GM12878 (cell line): ENCODE measurements at regions not wholly inside any gene's neighbourhood (a gene's known extent, or its start where the extent isn't known, plus 50 kb on each side); places are given as distances from the start of the nearest gene placed in this dataset.

Experiments
- ATAC-seq: fragments of 200-7000 bp; cut with Tn5 transposase; 3 replicates; pipeline ENCODE4 v1.9.1; 2020; ENCODE audit warnings: mild to moderate bottlenecking, moderate library complexity
- BruUV-seq: library from RNA; stranded (reverse); fragments of 400-500 nt; replicated peaks from 2 replicates; lab custom pipeline; 2021; lab: Mats Ljungman, UMichigan
- CTCF ChIA-PET: fragments of 300-600 bp; sonication (Branson Sonifier 250); formaldehyde crosslinking; extraction: SDS; loops from one replicate; lab custom pipeline; 2021; ENCODE audit warnings: inconsistent platforms; lab: Yijun Ruan, JAX
- POLR2A ChIA-PET: fragments of 350-600 bp; formaldehyde crosslinking; extraction: SDS; loops from one replicate; lab custom pipeline; 2021; ENCODE audit warnings: inconsistent platforms; lab: Charles Lee
- RAD21 ChIA-PET: fragments of 300-600 bp; sonication (Branson Sonifier 250); formaldehyde crosslinking; loops from one replicate; lab custom pipeline; 2023; ENCODE audit warnings: antibody characterized with exemption; ENCODE audit not compliant: unreplicated experiment; lab: Charles Lee
- SMC1A ChIA-PET: fragments of 300-600 bp; sonication (Branson Sonifier 250); formaldehyde crosslinking; loops from one replicate; lab custom pipeline; 2023; ENCODE audit not compliant: unreplicated experiment, uncharacterized antibody; lab: Charles Lee
- DNase-seq: peaks from one replicate; pipeline ENCODE4 v3.0.0-alpha.2; 2011; ENCODE audit warnings: low read depth, low spot score
- FAIRE-seq: peaks from 3 replicates; lab custom pipeline; 2011; peaks lifted over from hg19 to GRCh38; lab: Jason Lieb, UNC
- H2AFZ ChIP-seq: 2 replicates; pipeline ENCODE4 v1.6.0; 2011; ENCODE audit warnings: low read depth, low read length, control low read depth; ENCODE audit not compliant: control insufficient read depth
- H3K27ac ChIP-seq: 2 replicates; pipeline ENCODE4 v1.5.1; 2011; ENCODE audit warnings: control low read depth; ENCODE audit not compliant: control insufficient read depth, insufficient read depth
- H3K27me3 ChIP-seq, 2 experiments: replicated peaks in 1 of 2; 2 replicates each; pipeline versions ENCODE4 v1.6.0 to v1.6.1; 2011; ENCODE audit warnings: low read length in 1 of 2; ENCODE audit not compliant: control insufficient read depth in 2 of 2, insufficient read depth in 2 of 2
- H3K36me3 ChIP-seq, 2 experiments: 2 replicates each; pipeline ENCODE4 v1.5.1; 2011; ENCODE audit warnings: low read length in 1 of 2; ENCODE audit not compliant: control insufficient read depth in 2 of 2, insufficient read depth in 2 of 2
- H3K4me1 ChIP-seq: 2 replicates; pipeline ENCODE4 v1.6.1; 2011; ENCODE audit warnings: mild to moderate bottlenecking, low read length, moderate library complexity, mixed read lengths; ENCODE audit not compliant: control insufficient read depth, insufficient read depth
- H3K4me2 ChIP-seq: 2 replicates; pipeline ENCODE4 v1.6.0; 2011; ENCODE audit warnings: control low read depth; ENCODE audit not compliant: control insufficient read depth, insufficient read depth
- H3K4me3 ChIP-seq: fragments of 200-600 bp; sonication (generic); 2 replicates; pipeline ENCODE4 v1.5.1; 2016
- H3K79me2 ChIP-seq: 2 replicates; pipeline ENCODE4 v1.6.0; 2011; ENCODE audit warnings: low read length; ENCODE audit not compliant: control insufficient read depth, insufficient read depth
- H3K9ac ChIP-seq: 2 replicates; pipeline ENCODE4 v1.8.0; 2011; ENCODE audit warnings: low read length, control low read depth, mixed read lengths; ENCODE audit not compliant: control insufficient read depth, insufficient read depth
- H3K9me3 ChIP-seq: replicated peaks from 3 replicates; pipeline ENCODE4 v1.5.1; 2011; ENCODE audit warnings: mild to moderate bottlenecking, low read length; ENCODE audit not compliant: control insufficient read depth, insufficient read depth
- H4K20me1 ChIP-seq: 2 replicates; pipeline ENCODE4 v1.6.0; 2011; ENCODE audit not compliant: control insufficient read depth, insufficient read depth
- CBFB ChIP-seq: IDR thresholded peaks from 2 replicates; pipeline ENCODE4 v1.6.1; 2016; ENCODE audit warnings: antibody characterized with exemption, low read depth
- CBX3 ChIP-seq: fragments of 200-600 bp; sonication (generic); IDR thresholded peaks from 2 replicates; pipeline ENCODE4 v1.6.1; 2016; ENCODE audit warnings: low read depth, borderline replicate concordance
- CEBPZ ChIP-seq: fragments of 150-350 bp; IDR thresholded peaks from 2 replicates; pipeline ENCODE4 v1.6.1; 2016; ENCODE audit warnings: low read depth, low read length
- RAD21 ChIP-seq: IDR thresholded peaks from 2 replicates; pipeline ENCODE4 v1.6.1; 2011; ENCODE audit warnings: mild to moderate bottlenecking, low read depth, low read length, moderate library complexity; ENCODE audit not compliant: insufficient read depth
- SMC3 ChIP-seq: IDR thresholded peaks from 2 replicates; pipeline ENCODE4 v1.6.1; 2011; ENCODE audit warnings: low read length, improper control_type of control experiment, borderline replicate concordance
- STAT3 ChIP-seq: IDR thresholded peaks from 2 replicates; pipeline ENCODE4 v1.6.1; 2011; ENCODE audit warnings: low read depth, low read length, improper control_type of control experiment
- ZBTB11 ChIP-seq: fragments of 450-650 bp; formaldehyde crosslinking; IDR thresholded peaks from 2 replicates; pipeline ENCODE4 v1.5.0; 2022; ENCODE audit warnings: mild to moderate bottlenecking, missing genetic modification characterization
- WGBS: methylation state at CpG from one replicate; pipeline ENCODE4 v1.1.6; 2016; ENCODE audit warnings: low lambda C conversion rate; ENCODE audit not compliant: insufficient replicate concordance, insufficient coverage; ENCODE audit errors: missing lambda C conversion rate; 5-methylcytosine and 5-hydroxymethylcytosine counted together
- in situ Hi-C: fragments of 300-500 bp; cut with MboI; formaldehyde crosslinking; loops from 9 replicates; pipeline ENCODE4 v1.14.3; 2018; ENCODE audit warnings: mixed read lengths
- intact Hi-C: fragments of 100-400 bp; cut with micrococcal nuclease; formaldehyde crosslinking; loops from one replicate; pipeline ENCODE4 v1.14.2; 2022; ENCODE audit not compliant: unreplicated experiment
- TF ChIP-seq, protein P1 (sequence below): fragments of 450-650 bp; formaldehyde crosslinking; IDR thresholded peaks from 2 replicates; pipeline ENCODE4 v1.4.0; 2022; ENCODE audit warnings: mild to moderate bottlenecking, moderate library complexity

DNA sequence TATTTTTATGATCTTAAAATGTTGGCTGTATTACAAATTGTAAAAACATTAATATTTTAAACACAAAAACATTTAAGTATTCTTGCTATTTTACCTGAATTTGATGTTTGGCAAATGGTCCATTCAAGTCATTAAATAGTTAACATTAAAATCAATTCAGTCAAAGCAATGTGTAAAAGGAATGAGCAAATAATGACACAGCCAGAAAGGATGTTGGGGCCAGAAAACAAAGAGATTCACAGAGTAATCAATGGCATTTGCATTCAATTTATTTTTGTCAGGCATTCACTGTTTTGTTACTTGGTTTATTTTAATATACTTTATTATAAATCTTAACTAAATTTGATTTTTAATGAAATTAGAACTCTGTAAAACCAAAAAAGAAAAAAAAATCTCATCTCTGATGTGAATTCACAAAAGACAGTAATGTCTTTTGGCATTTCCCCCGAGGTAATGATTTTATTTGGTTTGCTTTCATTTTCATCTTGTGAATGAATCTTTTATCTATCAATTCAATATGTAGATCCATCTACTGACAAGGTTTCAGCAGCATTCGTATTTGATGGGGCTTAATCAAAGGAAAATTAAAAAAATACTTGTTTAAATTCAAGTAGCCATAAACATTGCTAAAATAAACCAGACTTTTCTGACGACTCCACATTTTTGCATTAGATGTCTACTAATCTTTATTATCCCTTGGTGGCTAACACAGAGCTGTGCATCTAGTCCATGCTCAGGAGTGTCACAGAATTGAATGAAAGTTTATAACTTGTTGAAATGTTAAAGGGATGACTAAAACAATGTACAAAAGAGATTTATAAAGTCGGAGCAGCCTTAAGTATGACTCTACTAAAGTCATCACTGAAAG is 866.7 kb upstream of the GJE1 start:
- BruUV-seq: no TSS peak
- Histone ChIP-seq H3K4me3 (0 out of 2 replicates have a peak overlapping the region, but pooled peaks have one; percentile 3), H3K27ac (no peak overlapping the region), H3K4me2 (no peak overlapping the region), H3K27me3 (no peaks in the 10 kb centered on the region), H3K9me3 (no peaks in the 10 kb centered on the region), H4K20me1 (no peaks in the 10 kb centered on the region), H3K9ac (no peak overlapping the region), H2AFZ (no peak overlapping the region), H3K4me1 (no peaks in the 10 kb centered on the region), H3K79me2 (no peaks in the 10 kb centered on the region), H3K36me3 (no peaks in the 10 kb centered on the region)
- no peak for FAIRE-seq
- in situ Hi-C loops: no loop called here
- ChIA-PET POLR2A (no interaction called here), CTCF (no interaction called here), SMC1A (interaction anchor here (1.5 kb wide), 1 partner anchor 14 kb away, joined by 5 read pairs; no protein-coding TSS in a partner anchor), RAD21 (interaction anchor here (1.1 kb wide), 1 partner anchor 13 kb away, joined by 3 read pairs; no protein-coding TSS in a partner anchor)
- WGBS: 42% methylated on average over 4 of the region's 4 CpGs
- intact Hi-C loops: no loop called here
- no peak for DNase-seq
- peak; percentile 41 for ATAC-seq
- TF ChIP-seq ZBTB11 (CRISPR knock-in tag) (no peak), SMC3 (no peak), STAT3 (no peak), CEBPZ (no peak), CBFB (no peak), CBX3 (no peak), RAD21 (no peak)
- TF ChIP-seq, protein P1, sequence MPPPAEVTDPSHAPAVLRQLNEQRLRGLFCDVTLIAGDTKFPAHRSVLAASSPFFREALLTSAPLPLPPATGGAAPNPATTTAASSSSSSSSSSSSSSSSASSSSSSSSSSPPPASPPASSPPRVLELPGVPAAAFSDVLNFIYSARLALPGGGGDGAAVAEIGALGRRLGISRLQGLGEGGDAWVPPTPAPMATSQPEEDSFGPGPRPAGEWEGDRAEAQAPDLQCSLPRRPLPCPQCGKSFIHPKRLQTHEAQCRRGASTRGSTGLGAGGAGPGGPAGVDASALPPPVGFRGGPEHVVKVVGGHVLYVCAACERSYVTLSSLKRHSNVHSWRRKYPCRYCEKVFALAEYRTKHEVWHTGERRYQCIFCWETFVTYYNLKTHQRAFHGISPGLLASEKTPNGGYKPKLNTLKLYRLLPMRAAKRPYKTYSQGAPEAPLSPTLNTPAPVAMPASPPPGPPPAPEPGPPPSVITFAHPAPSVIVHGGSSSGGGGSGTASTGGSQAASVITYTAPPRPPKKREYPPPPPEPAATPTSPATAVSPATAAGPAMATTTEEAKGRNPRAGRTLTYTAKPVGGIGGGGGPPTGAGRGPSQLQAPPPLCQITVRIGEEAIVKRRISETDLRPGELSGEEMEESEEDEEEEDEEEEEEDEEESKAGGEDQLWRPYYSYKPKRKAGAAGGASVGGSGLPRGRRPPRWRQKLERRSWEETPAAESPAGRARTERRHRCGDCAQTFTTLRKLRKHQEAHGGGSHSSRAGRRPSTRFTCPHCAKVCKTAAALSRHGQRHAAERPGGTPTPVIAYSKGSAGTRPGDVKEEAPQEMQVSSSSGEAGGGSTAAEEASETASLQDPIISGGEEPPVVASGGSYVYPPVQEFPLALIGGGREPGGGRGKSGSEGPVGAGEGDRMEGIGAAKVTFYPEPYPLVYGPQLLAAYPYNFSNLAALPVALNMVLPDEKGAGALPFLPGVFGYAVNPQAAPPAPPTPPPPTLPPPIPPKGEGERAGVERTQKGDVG (CRISPR knock-in tag): no peak
